Activated CD4-positive, alpha-beta T cell treated with anti-CD3 and anti-CD28 coated beads, Interleukin-2, amount 10 ng/mL, durations not matched to agents 24 days and 14 days (primary cell): ENCODE measurements at regions not wholly inside any gene's neighbourhood (a gene's known extent, or its start where the extent isn't known, plus 50 kb on each side); places are given as distances from the start of the nearest gene placed in this dataset.

Source experiments
- DNase-seq: peaks from one replicate; pipeline ENCODE4 v3.0.0; 2022
- H3K27ac Mint-ChIP-seq: one replicate; pipeline ENCODE4 v1.8.0; 2022; ENCODE audit warnings: mild to moderate bottlenecking, mixed read lengths
- H3K27me3 Mint-ChIP-seq: one replicate; pipeline ENCODE4 v1.8.0; 2022; ENCODE audit warnings: mixed read lengths
- H3K36me3 Mint-ChIP-seq: one replicate; pipeline ENCODE4 v1.8.0; 2022; ENCODE audit warnings: low read depth, mild to moderate bottlenecking, mixed read lengths
- H3K4me1 Mint-ChIP-seq: one replicate; pipeline ENCODE4 v1.8.0; 2021; ENCODE audit warnings: mixed read lengths
- H3K4me3 Mint-ChIP-seq: one replicate; pipeline ENCODE4 v1.8.0; 2022; ENCODE audit warnings: mild to moderate bottlenecking, moderate library complexity, mixed read lengths
- H3K9me3 Mint-ChIP-seq: one replicate; pipeline ENCODE4 v1.8.0; 2021; ENCODE audit warnings: mixed read lengths
- intact Hi-C: fragments of 100-400 bp; cut with micrococcal nuclease; formaldehyde crosslinking; loops from one replicate; pipeline ENCODE4 v1.15.1; 2023

- Mint-ChIP-seq H3K27me3 (no peaks in the 10 kb centered on the region), H3K9me3 (no peaks in the 10 kb centered on the region), H3K36me3 (no peaks in the 10 kb centered on the region), H3K4me1 (no peaks in the 10 kb centered on the region), H3K27ac (no peak overlapping the region), H3K4me3 (no peak overlapping the region)
- no peak for DNase-seq
- intact Hi-C loops, result no loop called here
These were observed 313.1 kb upstream of the DAB1 start for GRCh38 chr1:57736940-57737339.

- Mint-ChIP-seq H3K36me3 (no peaks in the 10 kb centered on the region), H3K27ac (no peak overlapping the region), H3K27me3 (no peaks in the 10 kb centered on the region), H3K4me3 (no peak overlapping the region), H3K4me1 (no peaks in the 10 kb centered on the region), H3K9me3 (no peaks in the 10 kb centered on the region)
- intact Hi-C loops, result no loop called here
- DNase-seq, result no peak
These were observed 305.3 kb upstream of the DAB1 start for GRCh38 chr1:57729181-57729580.

- intact Hi-C loops, result no loop called here
- Mint-ChIP-seq H3K36me3 (no peaks in the 10 kb centered on the region), H3K9me3 (no peaks in the 10 kb centered on the region), H3K4me1 (no peaks in the 10 kb centered on the region), H3K27me3 (no peaks in the 10 kb centered on the region), H3K4me3 (no peak overlapping the region), H3K27ac (no peak overlapping the region)
- DNase-seq, result no peak
These were observed 303.3 kb upstream of the DAB1 start for GRCh38 chr1:57727121-57727520.

- Mint-ChIP-seq H3K27me3 (no peaks in the 10 kb centered on the region), H3K9me3 (no peaks in the 10 kb centered on the region), H3K4me1 (no peaks in the 10 kb centered on the region), H3K36me3 (no peaks in the 10 kb centered on the region), H3K27ac (no peak overlapping the region), H3K4me3 (no peak overlapping the region)
- intact Hi-C loops, result no loop called here
- DNase-seq, result no peak
These were observed 301.5 kb upstream of the DAB1 start for GRCh38 chr1:57725318-57725717.

- Mint-ChIP-seq H3K4me3 (no peak overlapping the region), H3K4me1 (no peaks in the 10 kb centered on the region), H3K27ac (no peak overlapping the region), H3K36me3 (no peaks in the 10 kb centered on the region), H3K27me3 (no peaks in the 10 kb centered on the region), H3K9me3 (no peaks in the 10 kb centered on the region)
- intact Hi-C loops, result no loop called here
- DNase-seq, result no peak
These were observed 300.7 kb upstream of the DAB1 start for GRCh38 chr1:57724535-57724934.

- intact Hi-C loops, result no loop called here
- no peaks in the 10 kb centered on the region for H3K27me3 Mint-ChIP-seq
- no peak overlapping the region for H3K4me3 Mint-ChIP-seq
- no peak overlapping the region for H3K27ac Mint-ChIP-seq
- H3K4me1 Mint-ChIP-seq, result no peaks in the 10 kb centered on the region
- DNase-seq, result no peak
- H3K9me3 Mint-ChIP-seq, result no peaks in the 10 kb centered on the region
- no peaks in the 10 kb centered on the region for H3K36me3 Mint-ChIP-seq
These were observed 298.6 kb upstream of the DAB1 start for GRCh38 chr1:57722285-57722978.

GRCh38 chr1:57721001-57721400 is 297.1 kb upstream of the DAB1 start:
- no peaks in the 10 kb centered on the region for H3K27me3 Mint-ChIP-seq
- H3K27ac Mint-ChIP-seq, result no peak overlapping the region
- H3K4me1 Mint-ChIP-seq, result no peaks in the 10 kb centered on the region
- no peak overlapping the region for H3K4me3 Mint-ChIP-seq
- no peaks in the 10 kb centered on the region for H3K36me3 Mint-ChIP-seq
- intact Hi-C loops, result no loop called here
- DNase-seq, result no peak
- H3K9me3 Mint-ChIP-seq, result no peaks in the 10 kb centered on the region

GRCh38 chr1:57719274-57719673 is 295.4 kb upstream of the DAB1 start:
- Mint-ChIP-seq H3K36me3 (no peaks in the 10 kb centered on the region), H3K4me3 (no peak overlapping the region), H3K27me3 (no peaks in the 10 kb centered on the region), H3K4me1 (no peaks in the 10 kb centered on the region), H3K27ac (no peak overlapping the region), H3K9me3 (no peaks in the 10 kb centered on the region)
- DNase-seq, result no peak
- intact Hi-C loops, result no loop called here

- Mint-ChIP-seq H3K27me3 (no peaks in the 10 kb centered on the region), H3K4me3 (no peak overlapping the region), H3K9me3 (no peaks in the 10 kb centered on the region), H3K36me3 (no peaks in the 10 kb centered on the region), H3K27ac (no peak overlapping the region), H3K4me1 (no peaks in the 10 kb centered on the region)
- no peak for DNase-seq
- intact Hi-C loops, result no loop called here
These were observed 289.6 kb upstream of the DAB1 start for GRCh38 chr1:57713501-57713900.

GRCh38 chr1:57712846-57713245 is 289.0 kb upstream of the DAB1 start:
- no peaks in the 10 kb centered on the region for H3K27me3 Mint-ChIP-seq
- H3K36me3 Mint-ChIP-seq, result no peaks in the 10 kb centered on the region
- H3K4me1 Mint-ChIP-seq, result no peaks in the 10 kb centered on the region
- intact Hi-C loops, result no loop called here
- no peak for DNase-seq
- H3K4me3 Mint-ChIP-seq, result no peak overlapping the region
- H3K9me3 Mint-ChIP-seq, result no peaks in the 10 kb centered on the region
- H3K27ac Mint-ChIP-seq, result no peak overlapping the region

GRCh38 chr1:57711326-57711725 is 287.5 kb upstream of the DAB1 start:
- Mint-ChIP-seq H3K4me1 (no peaks in the 10 kb centered on the region), H3K36me3 (no peaks in the 10 kb centered on the region), H3K9me3 (no peaks in the 10 kb centered on the region), H3K4me3 (no peak overlapping the region), H3K27ac (no peak overlapping the region), H3K27me3 (no peaks in the 10 kb centered on the region)
- no peak for DNase-seq
- intact Hi-C loops, result no loop called here

GRCh38 chr1:57707631-57708030 is 283.8 kb upstream of the DAB1 start:
- Mint-ChIP-seq H3K9me3 (no peaks in the 10 kb centered on the region), H3K36me3 (no peaks in the 10 kb centered on the region), H3K27me3 (no peaks in the 10 kb centered on the region), H3K27ac (no peak overlapping the region), H3K4me1 (no peaks in the 10 kb centered on the region), H3K4me3 (no peak overlapping the region)
- intact Hi-C loops, result loop anchor here (2.0 kb wide), 1 partner anchor 71 kb away; no protein-coding TSS in a partner anchor
- no peak for DNase-seq

- H3K4me1 Mint-ChIP-seq, result no peaks in the 10 kb centered on the region
- no peak overlapping the region for H3K4me3 Mint-ChIP-seq
- no peaks in the 10 kb centered on the region for H3K36me3 Mint-ChIP-seq
- H3K9me3 Mint-ChIP-seq, result no peaks in the 10 kb centered on the region
- H3K27ac Mint-ChIP-seq, result no peak overlapping the region
- DNase-seq, result no peak
- no peaks in the 10 kb centered on the region for H3K27me3 Mint-ChIP-seq
- intact Hi-C loops, result no loop called here
These were observed 281.0 kb upstream of the DAB1 start for GRCh38 chr1:57704811-57705210.

- no peak for DNase-seq
- Mint-ChIP-seq H3K27me3 (no peaks in the 10 kb centered on the region), H3K4me1 (no peaks in the 10 kb centered on the region), H3K4me3 (no peak overlapping the region), H3K27ac (no peak overlapping the region), H3K9me3 (no peaks in the 10 kb centered on the region), H3K36me3 (no peaks in the 10 kb centered on the region)
- intact Hi-C loops, result no loop called here
These were observed 280.4 kb upstream of the DAB1 start for GRCh38 chr1:57704231-57704630.

- Mint-ChIP-seq H3K27me3 (no peaks in the 10 kb centered on the region), H3K9me3 (peaks cover 13% of the 10 kb centered on the region), H3K4me3 (no peak overlapping the region), H3K36me3 (no peaks in the 10 kb centered on the region), H3K4me1 (no peaks in the 10 kb centered on the region), H3K27ac (no peak overlapping the region)
- intact Hi-C loops, result no loop called here
- DNase-seq, result no peak
These were observed 273.0 kb upstream of the DAB1 start for GRCh38 chr1:57696904-57697303.
